ENCODE measurements at regions not wholly inside any gene's neighbourhood (a gene's known extent, or its start where the extent isn't known, plus 50 kb on each side); places are given as distances from the start of the nearest gene placed in this dataset.

DNA sequence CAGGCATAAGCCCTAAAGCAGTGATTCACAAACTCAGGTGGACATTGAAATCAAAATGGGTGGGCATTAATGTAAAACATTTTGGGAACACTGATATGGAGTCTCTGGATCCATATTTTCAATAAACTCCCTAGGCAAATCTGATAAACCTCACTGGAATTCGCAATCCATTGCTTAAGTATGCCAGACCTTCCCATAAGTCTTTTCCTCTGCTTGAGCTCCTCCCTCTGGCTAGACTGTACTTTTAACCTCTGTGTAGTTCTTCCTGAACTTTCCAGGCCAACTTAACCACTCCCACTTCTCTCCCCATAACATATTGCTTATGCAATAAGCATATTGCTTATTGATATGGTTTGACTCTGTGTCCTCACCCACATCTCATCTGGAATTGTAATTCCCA lies 629.7 kb upstream of the IMPG1 start:
- Histone ChIP-seq H3K36me3 (ENCODE audit: low read depth, missing control alignments) (no peaks in the 10 kb centered on the region), H3K27ac (no peak overlapping the region), H3K27me3 (no peaks in the 10 kb centered on the region), H3K4me1 (no peaks in the 10 kb centered on the region), H3K9me3 (no peaks in the 10 kb centered on the region), H3K4me3 (no peak overlapping the region)
- intact Hi-C loops (cut with DNase I; ENCODE audit: low total_unique reads), result no loop called here
- DNase-seq, result no peak
- no peak for TF ChIP-seq POLR2A (IDR thresholded peaks at IDR 0.05)
- TF ChIP-seq CTCF (IDR thresholded peaks at IDR 0.05), result no peak
- WGBS, 2 donors, result 71 to 75% methylated on average over 1 of the region's 1 CpG

DNA sequence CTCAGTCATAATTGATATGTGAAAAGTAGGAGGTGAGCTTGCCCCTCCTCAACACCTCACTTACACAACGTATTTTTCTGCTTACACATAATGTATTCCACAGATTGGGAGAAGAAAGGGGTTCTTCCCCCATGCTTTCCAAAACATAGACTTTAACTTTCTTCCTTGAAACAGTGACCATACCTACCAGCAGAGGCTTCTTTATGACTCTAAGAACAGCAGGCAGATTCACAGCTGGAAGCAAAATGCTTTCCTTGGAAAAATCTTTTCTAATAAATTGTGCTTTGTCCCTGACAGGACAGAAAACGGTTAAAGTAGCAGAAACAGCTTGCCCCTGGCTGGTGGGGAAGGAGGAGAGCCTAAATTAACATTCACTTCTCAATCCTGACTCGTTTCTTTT lies 629.1 kb upstream of the IMPG1 start:
- WGBS, 2 donors, result 32 to 41% methylated on average over 3 of the region's 3 CpGs
- Histone ChIP-seq H3K36me3 (ENCODE audit: low read depth, missing control alignments) (no peaks in the 10 kb centered on the region), H3K27me3 (no peaks in the 10 kb centered on the region), H3K4me1 (no peaks in the 10 kb centered on the region), H3K9me3 (no peaks in the 10 kb centered on the region), H3K4me3 (no peak overlapping the region), H3K27ac (no peak overlapping the region)
- intact Hi-C loops (cut with DNase I; ENCODE audit: low total_unique reads), result no loop called here
- no peak for DNase-seq
- no peak for TF ChIP-seq POLR2A (IDR thresholded peaks at IDR 0.05)
- TF ChIP-seq CTCF (IDR thresholded peaks at IDR 0.05), result peak in 1 of 3 experiments; percentile 19

GRCh38 chr6:76697585-76697984 lies 625.1 kb upstream of the IMPG1 start:
- no peak overlapping the region for H3K27ac ChIP-seq
- no peak overlapping the region for H3K4me3 ChIP-seq
- 63 to 69% methylated on average over 2 of the region's 2 CpGs for WGBS, 2 donors
- H3K27me3 ChIP-seq, result no peaks in the 10 kb centered on the region
- no peaks in the 10 kb centered on the region for H3K4me1 ChIP-seq
- intact Hi-C loops (cut with DNase I; ENCODE audit: low total_unique reads), result no loop called here
- H3K36me3 ChIP-seq (ENCODE audit: low read depth, missing control alignments), result no peaks in the 10 kb centered on the region
- no peaks in the 10 kb centered on the region for H3K9me3 ChIP-seq
- DNase-seq, result no peak
- no peak for TF ChIP-seq CTCF (IDR thresholded peaks at IDR 0.05)
- no peak for TF ChIP-seq POLR2A (IDR thresholded peaks at IDR 0.05)

DNA sequence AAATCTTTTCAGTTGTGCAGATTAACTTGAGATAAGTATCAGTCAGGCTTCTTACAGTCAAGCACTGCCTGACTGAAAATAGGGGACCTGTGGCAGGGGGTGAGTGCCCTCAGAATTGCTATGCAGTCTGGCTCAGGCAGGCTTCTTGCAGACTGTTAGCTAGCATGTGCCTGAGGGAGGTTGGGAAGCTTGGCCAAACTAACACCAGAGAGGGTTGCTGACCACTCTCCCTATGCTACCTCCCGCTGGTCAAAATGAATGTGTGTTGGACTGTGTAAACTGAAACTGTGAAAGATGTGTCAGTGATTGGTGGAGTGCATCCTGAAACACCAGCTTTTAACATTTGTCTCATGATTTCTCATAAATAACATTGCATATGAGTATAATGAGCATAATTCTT lies 622.3 kb upstream of the IMPG1 start:
- WGBS, 2 donors, result 85 to 92% methylated on average over 1 of the region's 1 CpG
- Histone ChIP-seq H3K27ac (no peak overlapping the region), H3K36me3 (ENCODE audit: low read depth, missing control alignments) (no peaks in the 10 kb centered on the region), H3K27me3 (no peaks in the 10 kb centered on the region), H3K4me1 (no peaks in the 10 kb centered on the region), H3K4me3 (no peak overlapping the region), H3K9me3 (no peaks in the 10 kb centered on the region)
- TF ChIP-seq POLR2A (IDR thresholded peaks at IDR 0.05), result no peak
- no peak for TF ChIP-seq CTCF (IDR thresholded peaks at IDR 0.05)
- intact Hi-C loops (cut with DNase I; ENCODE audit: low total_unique reads), result no loop called here
- no peak for DNase-seq

DNA sequence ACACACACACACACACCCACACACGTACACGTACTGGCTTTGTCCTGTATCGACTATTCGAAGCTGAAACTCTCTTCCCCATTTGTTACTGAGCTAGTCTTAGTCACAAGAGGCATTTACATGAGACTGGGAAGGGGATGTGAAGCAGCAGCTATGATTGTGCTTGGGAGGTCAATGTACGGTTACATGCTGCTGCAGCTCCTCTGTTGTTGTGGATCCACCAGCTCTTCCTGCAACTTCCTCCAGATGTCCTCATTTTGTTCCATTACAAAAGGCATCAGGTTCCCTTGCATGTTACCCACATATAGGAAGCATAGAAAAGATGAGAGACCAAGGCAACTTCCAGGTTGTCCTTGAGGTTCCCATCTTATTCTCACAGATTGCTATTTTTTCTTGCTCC lies 612.4 kb upstream of the IMPG1 start:
- intact Hi-C loops (cut with DNase I; ENCODE audit: low total_unique reads), result no loop called here

More for the DNA sequence above, 612.4 kb upstream of the IMPG1 start:
- no peaks in the 10 kb centered on the region for H3K27me3 ChIP-seq
- H3K4me3 ChIP-seq, result no peak overlapping the region
- H3K4me1 ChIP-seq, result no peaks in the 10 kb centered on the region
- DNase-seq, result no peak
- no peaks in the 10 kb centered on the region for H3K36me3 ChIP-seq (ENCODE audit: low read depth, missing control alignments)
- H3K9me3 ChIP-seq, result no peaks in the 10 kb centered on the region
- TF ChIP-seq CTCF (IDR thresholded peaks at IDR 0.05) (no peak), POLR2A (IDR thresholded peaks at IDR 0.05) (no peak)
- no peak overlapping the region for H3K27ac ChIP-seq
- 76 to 85% methylated on average over 5 of the region's 5 CpGs for WGBS, 2 donors
